ENCODE measurements at regions not wholly inside any gene's neighbourhood (a gene's known extent, or its start where the extent isn't known, plus 50 kb on each side); places are given as distances from the start of the nearest gene placed in this dataset.

GRCh38 chr1:228857611-228858010 is 122.3 kb downstream of the RHOU start:
- TF ChIP-seq POLR2AphosphoS5 (IDR thresholded peaks at IDR 0.05) (no peak), CTCF (IDR thresholded peaks at IDR 0.05) (no peak), POLR2A (IDR thresholded peaks at IDR 0.05) (no peak)

Data from sigmoid colon (tissue), 4 donors.